ENCODE measurements at regions not wholly inside any gene's neighbourhood (a gene's known extent, or its start where the extent isn't known, plus 50 kb on each side); places are given as distances from the start of the nearest gene placed in this dataset.

- TF ChIP-seq POLR2A (IDR thresholded peaks at IDR 0.05) = no peak
- no peak for TF ChIP-seq POLR2AphosphoS5 (IDR thresholded peaks at IDR 0.05)
These were observed 293.2 kb upstream of the SLC7A11 start for GRCh38 chr4:138535316-138535715.
